SH-SY5Y (cell line): ENCODE measurements at regions not wholly inside any gene's neighbourhood (a gene's known extent, or its start where the extent isn't known, plus 50 kb on each side); places are given as distances from the start of the nearest gene placed in this dataset.

Experiments
- GATA2 ChIP-seq: IDR thresholded peaks from 2 replicates; pipeline ENCODE4 v1.6.1; 2011; ENCODE audit warnings: mild to moderate bottlenecking, low read depth, low read length
- GATA3 ChIP-seq: IDR thresholded peaks from 2 replicates; pipeline ENCODE4 v1.6.1; 2011; ENCODE audit warnings: low read depth, mild to moderate bottlenecking, low read length, moderate library complexity

DNA sequence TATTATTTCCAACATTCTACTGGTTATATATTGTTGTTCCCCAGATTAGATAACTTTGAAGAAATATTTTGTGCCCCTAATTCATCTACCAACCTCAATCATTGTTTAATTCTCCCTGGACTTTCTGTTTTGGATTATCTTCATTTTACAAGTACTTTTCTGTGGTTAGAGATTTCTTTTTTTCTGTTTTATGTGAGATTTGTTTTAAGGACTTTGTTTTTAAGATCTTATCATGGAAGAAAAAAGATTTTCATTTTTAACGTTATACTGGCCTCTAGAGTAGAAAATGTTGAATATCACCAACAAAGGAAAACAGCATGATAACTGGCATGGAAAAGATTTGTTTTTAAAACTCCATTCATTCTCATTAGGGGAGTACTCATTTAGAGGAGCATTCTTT is 210.9 kb upstream of the KCNMB2 start:
- TF ChIP-seq GATA3 (no peak; the same call in 1 of the 2 replicates), GATA2 (no peak)
